Tibial artery (tissue), 4 donors: ENCODE measurements at regions not wholly inside any gene's neighbourhood (a gene's known extent, or its start where the extent isn't known, plus 50 kb on each side); places are given as distances from the start of the nearest gene placed in this dataset.

ENCODE experiments used
- DNase-seq, 2 donors: peaks; one replicate each; pipeline ENCODE4 v3.0.0-alpha.2; 2019
- H3K27ac ChIP-seq, 2 donors: fragments of 200-600 bp; sonication (generic) in 1 of 2; 1 replicate in 1 of 2; 2 replicates in 1 of 2; pipeline ENCODE4 v1.5.1; 2018 to 2019; ENCODE audit warnings: mild to moderate bottlenecking in 1 of 2
- H3K27me3 ChIP-seq, 2 donors: fragments of 200-600 bp; sonication (generic) in 1 of 2; one replicate each; pipeline versions ENCODE4 v1.5.1 to v1.6.0; 2016 to 2019
- H3K36me3 ChIP-seq, 3 donors: fragments of 200-600 bp; sonication (generic) in 2 of 3; one replicate each; pipeline ENCODE4 v1.5.1; 2016 to 2019; ENCODE audit warnings: mild to moderate bottlenecking in 2 of 3
- H3K4me1 ChIP-seq, 4 donors: fragments of 200-600 bp; sonication (generic) in 2 of 4; 1 replicate in 3 of 4; 2 replicates in 1 of 4; pipeline ENCODE4 v1.5.1; 2016 to 2019
- H3K4me3 ChIP-seq, 2 donors: fragments of 200-600 bp; sonication (generic) in 1 of 2; 1 replicate in 1 of 2; 2 replicates in 1 of 2; pipeline ENCODE4 v1.5.1; 2018 to 2019; ENCODE audit warnings: mild to moderate bottlenecking in 2 of 2
- H3K9me3 ChIP-seq, 3 donors: fragments of 200-600 bp; sonication (generic) in 1 of 3; one replicate each; pipeline ENCODE4 v1.5.1; 2016 to 2019
- intact Hi-C: fragments of 100-400 bp; cut with DNase I; formaldehyde crosslinking; loops from one replicate; pipeline ENCODE4 v1.15.0; 2023; ENCODE audit warnings: low total_unique reads
- TF ChIP-seq, protein P1 (sequence below), 2 experiments: fragments of 200-600 bp in 1 of 2; fragments of 450-650 bp in 1 of 2; IDR thresholded peaks; one replicate each; pipeline ENCODE4 v1.5.1; 2017 to 2019; ENCODE audit warnings: antibody characterized with exemption in 2 of 2, mild to moderate bottlenecking in 1 of 2, moderate library complexity in 1 of 2

DNA sequence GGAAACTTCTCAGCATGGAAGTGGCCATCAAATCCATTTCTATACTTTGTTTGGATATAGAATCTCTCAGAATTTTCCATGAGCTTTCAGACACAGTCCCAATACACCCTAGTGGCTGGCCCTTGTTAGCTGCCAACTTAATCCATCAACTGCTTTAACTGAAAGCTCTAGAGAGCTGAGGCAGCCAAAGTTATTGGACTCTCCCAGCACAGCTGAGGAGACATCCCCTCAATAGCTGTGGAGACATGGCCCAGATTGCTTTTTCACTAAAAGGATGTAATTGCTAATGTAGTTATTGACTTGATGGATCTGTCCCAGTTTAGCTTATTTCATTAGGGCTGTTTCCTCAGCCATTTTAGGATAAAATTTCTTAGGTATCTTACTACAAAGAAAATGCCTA lies 94.8 kb upstream of the PRMT6 start:
- no peaks in the 10 kb centered on the region for H3K36me3 ChIP-seq
- TF ChIP-seq, protein P1, sequence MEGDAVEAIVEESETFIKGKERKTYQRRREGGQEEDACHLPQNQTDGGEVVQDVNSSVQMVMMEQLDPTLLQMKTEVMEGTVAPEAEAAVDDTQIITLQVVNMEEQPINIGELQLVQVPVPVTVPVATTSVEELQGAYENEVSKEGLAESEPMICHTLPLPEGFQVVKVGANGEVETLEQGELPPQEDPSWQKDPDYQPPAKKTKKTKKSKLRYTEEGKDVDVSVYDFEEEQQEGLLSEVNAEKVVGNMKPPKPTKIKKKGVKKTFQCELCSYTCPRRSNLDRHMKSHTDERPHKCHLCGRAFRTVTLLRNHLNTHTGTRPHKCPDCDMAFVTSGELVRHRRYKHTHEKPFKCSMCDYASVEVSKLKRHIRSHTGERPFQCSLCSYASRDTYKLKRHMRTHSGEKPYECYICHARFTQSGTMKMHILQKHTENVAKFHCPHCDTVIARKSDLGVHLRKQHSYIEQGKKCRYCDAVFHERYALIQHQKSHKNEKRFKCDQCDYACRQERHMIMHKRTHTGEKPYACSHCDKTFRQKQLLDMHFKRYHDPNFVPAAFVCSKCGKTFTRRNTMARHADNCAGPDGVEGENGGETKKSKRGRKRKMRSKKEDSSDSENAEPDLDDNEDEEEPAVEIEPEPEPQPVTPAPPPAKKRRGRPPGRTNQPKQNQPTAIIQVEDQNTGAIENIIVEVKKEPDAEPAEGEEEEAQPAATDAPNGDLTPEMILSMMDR (IDR thresholded peaks at IDR 0.05) = no peak
- DNase-seq = no peak
- H3K27ac ChIP-seq = no peak overlapping the region
- no peaks in the 10 kb centered on the region for H3K4me1 ChIP-seq
- H3K9me3 ChIP-seq = no peaks in the 10 kb centered on the region
- intact Hi-C loops = no loop called here
- no peak overlapping the region for H3K4me3 ChIP-seq
- no peaks in the 10 kb centered on the region for H3K27me3 ChIP-seq

DNA sequence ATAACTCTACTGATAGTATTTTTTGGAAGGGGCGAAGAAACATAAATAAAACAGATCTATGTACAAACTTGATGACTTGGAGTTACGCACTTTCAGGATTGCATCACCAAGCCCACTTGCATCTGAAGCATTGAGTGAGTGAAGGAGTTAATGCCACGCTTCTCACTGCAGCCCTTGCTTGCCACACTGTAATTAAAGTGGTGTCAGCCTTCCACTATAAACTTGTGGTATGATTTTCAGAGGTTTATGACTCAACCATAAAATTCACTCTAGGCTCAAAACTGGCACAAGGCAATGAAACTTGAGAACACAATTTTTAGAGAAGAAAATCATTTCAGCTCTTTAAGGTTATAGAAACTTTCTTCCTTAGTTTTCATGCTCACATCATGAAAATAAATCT lies 93.9 kb upstream of the PRMT6 start:
- H3K27me3 ChIP-seq = no peaks in the 10 kb centered on the region
- no peaks in the 10 kb centered on the region for H3K4me1 ChIP-seq
- TF ChIP-seq, protein P1 (IDR thresholded peaks at IDR 0.05) = no peak
- no peaks in the 10 kb centered on the region for H3K36me3 ChIP-seq
- DNase-seq = no peak
- H3K27ac ChIP-seq = no peak overlapping the region
- H3K4me3 ChIP-seq = no peak overlapping the region
- no peaks in the 10 kb centered on the region for H3K9me3 ChIP-seq
- intact Hi-C loops = no loop called here

DNA sequence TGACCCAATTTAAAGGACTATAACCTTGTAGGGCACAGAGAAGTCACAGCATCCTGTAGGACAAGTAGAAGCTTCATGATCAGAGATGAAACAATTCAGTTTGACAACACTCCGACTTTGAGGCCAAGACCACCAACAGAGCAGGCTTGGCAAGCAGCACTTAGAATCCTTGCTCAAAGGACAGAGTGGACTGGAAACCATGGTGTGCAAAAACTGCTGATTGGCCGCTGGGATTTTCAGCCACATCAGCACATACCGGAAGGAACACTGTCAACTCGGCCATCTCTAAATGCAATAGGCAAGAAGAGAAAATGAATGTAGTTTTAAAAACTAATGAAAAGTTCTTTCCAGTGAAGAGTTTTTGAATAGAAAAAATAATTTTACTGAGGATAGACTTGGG lies 92.0 kb upstream of the PRMT6 start:
- H3K36me3 ChIP-seq = no peaks in the 10 kb centered on the region
- H3K4me3 ChIP-seq = no peak overlapping the region
- DNase-seq = peak in 1 of 2 donors; percentile 28
- H3K27ac ChIP-seq = no peak overlapping the region
- no peaks in the 10 kb centered on the region for H3K27me3 ChIP-seq
- no peaks in the 10 kb centered on the region for H3K9me3 ChIP-seq
- intact Hi-C loops = no loop called here
- TF ChIP-seq, protein P1 (IDR thresholded peaks at IDR 0.05) = no peak
- H3K4me1 ChIP-seq = no peaks in the 10 kb centered on the region

DNA sequence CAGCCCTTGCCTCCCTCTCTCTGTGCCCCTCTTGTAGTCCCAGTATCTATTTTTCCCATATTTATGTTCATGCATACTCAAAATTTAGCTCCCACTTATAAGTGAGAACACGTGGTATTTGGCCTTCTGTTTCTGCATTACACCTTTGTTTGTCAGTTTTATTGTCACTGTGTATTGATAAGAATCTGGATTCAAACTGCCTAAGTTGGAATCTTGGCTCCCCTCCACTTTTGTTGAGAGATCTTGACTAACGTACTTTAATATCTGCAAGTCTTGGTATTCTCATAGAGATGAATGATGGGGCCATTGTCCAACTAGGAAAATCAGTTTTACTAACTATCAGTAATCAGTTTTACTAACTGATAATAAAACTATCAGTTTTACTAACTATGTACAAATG lies 87.8 kb upstream of the PRMT6 start:
- Histone ChIP-seq H3K4me1 (no peaks in the 10 kb centered on the region), H3K4me3 (no peak overlapping the region), H3K9me3 (no peaks in the 10 kb centered on the region), H3K27me3 (no peaks in the 10 kb centered on the region), H3K36me3 (no peaks in the 10 kb centered on the region), H3K27ac (no peak overlapping the region)
- DNase-seq = no peak
- TF ChIP-seq, protein P1 (IDR thresholded peaks at IDR 0.05) = no peak
- intact Hi-C loops = no loop called here

DNA sequence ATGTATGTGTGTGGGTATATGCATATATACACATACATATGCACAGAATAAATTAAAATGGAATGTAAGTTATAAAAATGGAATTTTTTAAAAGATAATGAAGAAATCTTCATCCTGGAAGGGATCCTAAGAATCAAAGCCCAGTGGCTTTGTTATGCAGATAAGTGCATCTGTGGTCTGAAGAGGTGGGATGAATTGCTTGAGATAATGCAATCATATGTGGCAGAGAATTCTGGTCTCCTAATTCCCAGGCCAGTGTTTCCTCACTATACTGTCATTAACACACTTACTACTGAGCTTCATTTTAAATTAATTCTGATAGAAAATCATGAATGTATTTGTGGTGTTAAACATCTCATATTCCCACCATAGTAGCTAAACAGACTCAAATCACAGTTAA lies 86.7 kb upstream of the PRMT6 start:
- Histone ChIP-seq H3K4me1 (no peaks in the 10 kb centered on the region), H3K9me3 (no peaks in the 10 kb centered on the region), H3K27me3 (no peaks in the 10 kb centered on the region), H3K36me3 (no peaks in the 10 kb centered on the region), H3K4me3 (no peak overlapping the region), H3K27ac (no peak overlapping the region)
- intact Hi-C loops = no loop called here
- DNase-seq = no peak
- TF ChIP-seq, protein P1 (IDR thresholded peaks at IDR 0.05) = no peak

DNA sequence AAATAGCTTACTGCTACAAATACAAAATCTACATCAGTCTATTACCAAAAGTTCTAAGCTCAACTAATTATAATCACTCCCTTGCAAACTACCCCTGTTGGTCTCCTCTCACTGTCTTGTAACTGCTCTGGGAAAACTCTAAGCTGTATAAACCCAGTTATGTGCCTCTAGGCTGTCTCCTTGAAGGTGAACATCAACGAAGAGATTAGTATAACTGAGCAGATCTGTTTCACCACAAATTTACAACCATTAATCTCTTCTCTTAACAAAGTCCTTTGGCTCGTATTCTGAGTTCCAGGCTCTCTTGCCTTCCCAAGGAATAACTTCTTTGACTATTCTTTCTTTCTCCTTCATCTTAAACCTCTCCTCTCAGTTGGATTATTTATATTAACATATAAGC lies 84.4 kb upstream of the PRMT6 start:
- H3K27ac ChIP-seq = no peak overlapping the region
- TF ChIP-seq, protein P1 (IDR thresholded peaks at IDR 0.05) = no peak
- no peak overlapping the region for H3K4me3 ChIP-seq
- H3K9me3 ChIP-seq = no peaks in the 10 kb centered on the region
- H3K4me1 ChIP-seq = no peaks in the 10 kb centered on the region
- intact Hi-C loops = no loop called here
- DNase-seq = no peak
- no peaks in the 10 kb centered on the region for H3K27me3 ChIP-seq
- no peaks in the 10 kb centered on the region for H3K36me3 ChIP-seq
